PC-3 (cell line): ENCODE measurements at regions not wholly inside any gene's neighbourhood (a gene's known extent, or its start where the extent isn't known, plus 50 kb on each side); places are given as distances from the start of the nearest gene placed in this dataset.

ENCODE experiments used
- ATAC-seq: fragments of 200-7000 bp; cut with Tn5 transposase; 2 replicates; pipeline ENCODE4 v1.9.1; 2020; ENCODE audit warnings: mild to moderate bottlenecking, moderate library complexity
- BruUV-seq: library from RNA; stranded (reverse); fragments of 400-500 nt; replicated peaks from 2 replicates; lab custom pipeline; 2021; lab: Mats Ljungman, UMichigan
- CTCF ChIA-PET: fragments of 300-600 bp; sonication (Branson Sonifier 250); formaldehyde crosslinking; loops from one replicate; lab custom pipeline; 2022; ENCODE audit warnings: antibody characterized with exemption; lab: Charles Lee
- POLR2A ChIA-PET: fragments of 300-600 bp; sonication (Branson Sonifier 250); formaldehyde crosslinking; loops from one replicate; lab custom pipeline; 2022; ENCODE audit warnings: antibody characterized with exemption; ENCODE audit not compliant: unreplicated experiment; lab: Charles Lee
- DNase-seq: peaks from one replicate; pipeline ENCODE4 v3.0.0-alpha.2; 2015
- H2AFZ ChIP-seq: fragments of 300-600 bp; sonication (generic); 2 replicates; pipeline ENCODE4 v1.6.0; 2016; ENCODE audit warnings: antibody characterized with exemption, low read length
- H3F3A ChIP-seq: fragments of 300-600 bp; sonication (generic); one replicate; pipeline ENCODE4 v1.6.0; 2017; ENCODE audit warnings: antibody characterized with exemption, low read length, control low read depth, mild to moderate bottlenecking; ENCODE audit not compliant: unreplicated experiment
- H3K27ac ChIP-seq: fragments of 300-600 bp; sonication (generic); 2 replicates; pipeline ENCODE4 v1.5.1; 2016; ENCODE audit warnings: mild to moderate bottlenecking, low read length
- H3K27me3 ChIP-seq: fragments of 300-600 bp; sonication (generic); 2 replicates; pipeline ENCODE4 v1.6.1; 2016; ENCODE audit warnings: low read length, mixed read lengths
- H3K36me3 ChIP-seq: fragments of 300-600 bp; sonication (generic); 2 replicates; pipeline ENCODE4 v1.6.1; 2016; ENCODE audit warnings: low read depth, mixed run types, low read length, mixed read lengths
- H3K4me1 ChIP-seq: fragments of 300-600 bp; sonication (generic); 2 replicates; pipeline ENCODE4 v1.5.1; 2016; ENCODE audit warnings: low read length; ENCODE audit not compliant: insufficient read depth
- H3K4me2 ChIP-seq: fragments of 300-600 bp; sonication (generic); 2 replicates; pipeline ENCODE4 v1.6.0; 2016; ENCODE audit warnings: low read length
- H3K4me3 ChIP-seq: fragments of 300-600 bp; sonication (generic); 2 replicates; pipeline ENCODE4 v1.5.1; 2016; ENCODE audit warnings: mild to moderate bottlenecking, low read length, mixed read lengths
- H3K79me2 ChIP-seq: fragments of 300-600 bp; sonication (generic); 2 replicates; pipeline ENCODE4 v1.6.1; 2017; ENCODE audit warnings: low read length, mixed read lengths
- H3K9ac ChIP-seq: fragments of 300-600 bp; sonication (generic); 2 replicates; pipeline ENCODE4 v1.6.0; 2016; ENCODE audit warnings: mild to moderate bottlenecking, low read length
- H3K9me2 ChIP-seq: fragments of 300-600 bp; sonication (generic); replicated peaks from 2 replicates; pipeline ENCODE4 v1.6.1; 2016; ENCODE audit warnings: mixed run types, low read length, mixed read lengths
- H3K9me3 ChIP-seq: fragments of 300-600 bp; sonication (generic); 2 replicates; pipeline ENCODE4 v1.6.1; 2016; ENCODE audit warnings: low read length, mixed read lengths
- H4K20me1 ChIP-seq: fragments of 300-600 bp; sonication (generic); 2 replicates; pipeline ENCODE4 v1.6.1; 2016; ENCODE audit warnings: low read length, mixed read lengths
- CTCF ChIP-seq: fragments of 300-600 bp; sonication (generic); conservative IDR thresholded peaks from 2 replicates; pipeline ENCODE4 v1.5.1; 2017; ENCODE audit warnings: antibody characterized with exemption, low read depth, mild to moderate bottlenecking, low read length
- EZH2 ChIP-seq: fragments of 300-600 bp; sonication (generic); IDR thresholded peaks from one replicate; pipeline ENCODE4 v1.6.1; 2017; ENCODE audit warnings: antibody characterized with exemption, mild to moderate bottlenecking, low read length; ENCODE audit not compliant: unreplicated experiment
- EZH2phosphoT487 ChIP-seq: fragments of 300-600 bp; sonication (generic); IDR thresholded peaks from 2 replicates; pipeline ENCODE4 v1.6.1; 2018; ENCODE audit warnings: mild to moderate bottlenecking, antibody characterized with exemption, low read length, borderline replicate concordance
- intact Hi-C: fragments of 100-400 bp; cut with micrococcal nuclease; formaldehyde crosslinking; loops from 2 replicates; pipeline ENCODE4 v1.9.0; 2023

DNA sequence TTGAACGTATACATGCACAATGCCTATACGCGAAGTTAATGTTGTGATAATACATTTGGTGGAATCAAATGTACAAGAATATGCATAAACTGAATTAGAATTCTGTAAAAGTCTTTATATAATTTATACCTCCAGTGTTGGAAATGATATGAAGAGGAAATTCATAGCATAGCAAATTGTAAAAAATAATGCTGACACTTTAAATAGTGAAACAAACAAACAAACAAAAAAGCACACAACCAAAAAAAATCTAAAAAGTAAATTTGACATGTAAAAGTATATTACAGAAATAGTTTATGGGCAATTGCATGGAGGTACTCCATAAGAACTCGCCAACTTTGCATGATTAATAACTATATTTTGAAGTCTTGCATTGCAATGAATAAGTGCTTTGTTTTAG is 780.9 kb downstream of the TBC1D32 start:
- H3K4me3 ChIP-seq: no peak overlapping the region
- TF ChIP-seq EZH2phosphoT487: no peak
- no peak for TF ChIP-seq EZH2
- TF ChIP-seq CTCF: no peak
- H3K4me1 ChIP-seq: no peaks in the 10 kb centered on the region
- H3K79me2 ChIP-seq: no peaks in the 10 kb centered on the region
- ATAC-seq (no peak), DNase-seq (no peak)
- H2AFZ ChIP-seq: no peak overlapping the region
- no peaks in the 10 kb centered on the region for H3K36me3 ChIP-seq
- no peaks in the 10 kb centered on the region for H3K9me2 ChIP-seq
- H3K9me3 ChIP-seq: no peaks in the 10 kb centered on the region
- H3K4me2 ChIP-seq: no peak overlapping the region
- POLR2A ChIA-PET: no interaction called here
- H3F3A ChIP-seq: no peaks in the 10 kb centered on the region
- H3K27me3 ChIP-seq: no peaks in the 10 kb centered on the region
- H3K9ac ChIP-seq: no peak overlapping the region
- BruUV-seq: no TSS peak
- intact Hi-C loops: no loop called here
- no peak overlapping the region for H3K27ac ChIP-seq
- H4K20me1 ChIP-seq: no peaks in the 10 kb centered on the region
- CTCF ChIA-PET: no interaction called here

GRCh38 chr6:120545353-120545752 is 788.9 kb downstream of the TBC1D32 start:
- BruUV-seq: no TSS peak
- H3K79me2 ChIP-seq: no peaks in the 10 kb centered on the region
- no peaks in the 10 kb centered on the region for H3K9me2 ChIP-seq
- ATAC-seq (no peak), DNase-seq (no peak)
- H3K27me3 ChIP-seq: no peaks in the 10 kb centered on the region
- intact Hi-C loops: no loop called here
- H3K4me1 ChIP-seq: no peaks in the 10 kb centered on the region
- no peak overlapping the region for H3K9ac ChIP-seq
- no peak overlapping the region for H3K27ac ChIP-seq
- H3K4me3 ChIP-seq: no peak overlapping the region
- H3K36me3 ChIP-seq: no peaks in the 10 kb centered on the region
- no peak overlapping the region for H3K4me2 ChIP-seq
- no peak overlapping the region for H2AFZ ChIP-seq
- ChIA-PET POLR2A (no interaction called here), CTCF (no interaction called here)
- no peak for TF ChIP-seq CTCF
- TF ChIP-seq EZH2phosphoT487: no peak
- no peaks in the 10 kb centered on the region for H3F3A ChIP-seq
- H3K9me3 ChIP-seq: no peaks in the 10 kb centered on the region
- no peaks in the 10 kb centered on the region for H4K20me1 ChIP-seq

- no peaks in the 10 kb centered on the region for H3K9me3 ChIP-seq
- BruUV-seq: no TSS peak
- H3F3A ChIP-seq: no peaks in the 10 kb centered on the region
- H4K20me1 ChIP-seq: no peaks in the 10 kb centered on the region
- no peak for ATAC-seq
- ChIA-PET POLR2A (no interaction called here), CTCF (no interaction called here)
- no peaks in the 10 kb centered on the region for H3K27me3 ChIP-seq
- no peaks in the 10 kb centered on the region for H3K9me2 ChIP-seq
- H3K9ac ChIP-seq: no peak overlapping the region
- no peaks in the 10 kb centered on the region for H3K36me3 ChIP-seq
- no peak overlapping the region for H2AFZ ChIP-seq
- H3K4me3 ChIP-seq: no peak overlapping the region
- no peaks in the 10 kb centered on the region for H3K79me2 ChIP-seq
- H3K4me2 ChIP-seq: no peak overlapping the region
- no peaks in the 10 kb centered on the region for H3K4me1 ChIP-seq
- no peak for DNase-seq
- no peak overlapping the region for H3K27ac ChIP-seq
- intact Hi-C loops: no loop called here
- TF ChIP-seq CTCF: no peak
Observed at GRCh38 chr6:120534954-120535353, 799.3 kb downstream of the TBC1D32 start.
